Activated CD4-positive, alpha-beta T cell treated with anti-CD3 and anti-CD28 coated beads, Interleukin-2, amount 50 U/mL, for 48 hours (primary cell): ENCODE measurements at regions not wholly inside any gene's neighbourhood (a gene's known extent, or its start where the extent isn't known, plus 50 kb on each side); places are given as distances from the start of the nearest gene placed in this dataset.

Experiments
- DNase-seq, 2 experiments: peaks; one replicate each; pipeline ENCODE4 v3.0.0-alpha.2; 2020

- no peak for DNase-seq
Measured at GRCh38 chr13:30845297-30846214, 60.5 kb upstream of the MEDAG start.

GRCh38 chr13:30846311-30846710, 59.8 kb upstream of the MEDAG start:
- no peak for DNase-seq

- peak in 1 of 2 experiments; percentile 19 for DNase-seq
Measured at GRCh38 chr13:30846866-30847265, 59.2 kb upstream of the MEDAG start.

GRCh38 chr13:30847650-30848307, 58.3 kb upstream of the MEDAG start:
- peak; percentile 29 to 48 for DNase-seq

- peak in 1 of 2 experiments; percentile 15 for DNase-seq
Measured at GRCh38 chr13:30848332-30849027, 57.6 kb upstream of the MEDAG start.

- DNase-seq, result no peak
Measured at GRCh38 chr13:30849611-30850010, 56.5 kb upstream of the MEDAG start.

- DNase-seq, result no peak
Measured at GRCh38 chr13:30850204-30850866, 55.7 kb upstream of the MEDAG start.

GRCh38 chr13:30850867-30851211, 55.2 kb upstream of the MEDAG start:
- DNase-seq, result no peak

GRCh38 chr13:30851697-30852096, 54.4 kb upstream of the MEDAG start:
- no peak for DNase-seq

GRCh38 chr13:30855569-30855968, 50.5 kb upstream of the MEDAG start:
- DNase-seq, result no peak

- no peak for DNase-seq
Measured at GRCh38 chr13:30856005-30856790, 49.9 kb upstream of the MEDAG start.
